ENCODE measurements at regions not wholly inside any gene's neighbourhood (a gene's known extent, or its start where the extent isn't known, plus 50 kb on each side); places are given as distances from the start of the nearest gene placed in this dataset.

GRCh38 chr15:96440978-96441377 lies 110.5 kb downstream of the NR2F2 start:
- no peak for DNase-seq (ENCODE audit: low read depth)
- TF ChIP-seq CTCF (conservative IDR thresholded peaks at IDR 0.05; ENCODE audit: low read depth, low read length) = no peak
- no peak overlapping the region for H3K4me3 ChIP-seq (ENCODE audit: low read depth, low read length)

- no peak for TF ChIP-seq CTCF (conservative IDR thresholded peaks at IDR 0.05; ENCODE audit: low read depth, low read length)
- no peak for DNase-seq (ENCODE audit: low read depth)
- no peak overlapping the region for H3K4me3 ChIP-seq (ENCODE audit: low read depth, low read length)
Measured at GRCh38 chr15:96442076-96442475, 111.6 kb downstream of the NR2F2 start.

- H3K4me3 ChIP-seq (ENCODE audit: low read depth, low read length) = no peak overlapping the region
- DNase-seq (ENCODE audit: low read depth) = no peak
- no peak for TF ChIP-seq CTCF (conservative IDR thresholded peaks at IDR 0.05; ENCODE audit: low read depth, low read length)
Measured at GRCh38 chr15:96444865-96445264, 114.4 kb downstream of the NR2F2 start.

DNA sequence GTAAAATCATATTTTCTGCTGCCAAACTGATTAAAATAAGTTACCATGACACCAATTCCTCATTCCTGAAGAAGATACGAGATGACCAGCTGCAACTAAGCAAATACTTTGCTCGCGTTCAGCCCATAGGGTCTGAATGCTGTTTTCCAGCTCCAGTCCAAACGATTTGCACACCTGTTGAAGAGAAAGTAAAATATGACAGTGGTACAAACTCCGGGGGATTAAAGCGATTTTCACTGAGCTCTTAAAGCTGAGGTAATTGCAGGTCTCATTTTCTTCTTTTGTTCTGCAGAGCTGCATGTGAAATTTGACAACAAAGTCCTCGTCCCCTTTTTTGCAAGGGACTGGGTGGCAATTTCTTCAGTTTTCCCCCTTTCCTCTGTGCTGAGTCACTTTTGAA lies 118.4 kb downstream of the NR2F2 start:
- no peak overlapping the region for H3K4me3 ChIP-seq (ENCODE audit: low read depth, low read length)
- DNase-seq (ENCODE audit: low read depth) = no peak
- TF ChIP-seq CTCF (conservative IDR thresholded peaks at IDR 0.05; ENCODE audit: low read depth, low read length) = no peak

DNA sequence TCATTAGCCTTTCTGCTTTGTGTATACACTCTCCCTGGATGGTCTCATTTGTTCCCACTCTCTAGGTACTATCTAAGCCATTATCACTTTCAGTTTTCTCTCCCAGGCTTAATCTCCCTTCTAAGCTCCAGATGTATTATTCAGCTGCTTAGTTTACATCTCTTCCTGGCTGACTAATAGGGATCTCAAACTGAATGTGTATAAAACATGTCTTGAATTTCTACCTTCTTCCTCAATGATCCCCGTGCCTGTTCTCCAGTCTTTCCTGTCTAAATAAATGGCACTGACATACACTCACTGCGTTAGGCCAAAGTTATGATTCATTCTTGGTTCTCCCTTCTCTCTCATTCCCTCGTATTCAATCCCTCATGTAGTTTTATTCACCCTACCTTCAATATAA lies 127.3 kb downstream of the NR2F2 start:
- no peak for TF ChIP-seq CTCF (conservative IDR thresholded peaks at IDR 0.05; ENCODE audit: low read depth, low read length)
- DNase-seq (ENCODE audit: low read depth) = peak; percentile 1
- no peak overlapping the region for H3K4me3 ChIP-seq (ENCODE audit: low read depth, low read length)

- TF ChIP-seq CTCF (conservative IDR thresholded peaks at IDR 0.05; ENCODE audit: low read depth, low read length) = no peak
- DNase-seq (ENCODE audit: low read depth) = no peak
- no peak overlapping the region for H3K4me3 ChIP-seq (ENCODE audit: low read depth, low read length)
Measured at GRCh38 chr15:96460106-96460505, 129.6 kb downstream of the NR2F2 start.

DNA sequence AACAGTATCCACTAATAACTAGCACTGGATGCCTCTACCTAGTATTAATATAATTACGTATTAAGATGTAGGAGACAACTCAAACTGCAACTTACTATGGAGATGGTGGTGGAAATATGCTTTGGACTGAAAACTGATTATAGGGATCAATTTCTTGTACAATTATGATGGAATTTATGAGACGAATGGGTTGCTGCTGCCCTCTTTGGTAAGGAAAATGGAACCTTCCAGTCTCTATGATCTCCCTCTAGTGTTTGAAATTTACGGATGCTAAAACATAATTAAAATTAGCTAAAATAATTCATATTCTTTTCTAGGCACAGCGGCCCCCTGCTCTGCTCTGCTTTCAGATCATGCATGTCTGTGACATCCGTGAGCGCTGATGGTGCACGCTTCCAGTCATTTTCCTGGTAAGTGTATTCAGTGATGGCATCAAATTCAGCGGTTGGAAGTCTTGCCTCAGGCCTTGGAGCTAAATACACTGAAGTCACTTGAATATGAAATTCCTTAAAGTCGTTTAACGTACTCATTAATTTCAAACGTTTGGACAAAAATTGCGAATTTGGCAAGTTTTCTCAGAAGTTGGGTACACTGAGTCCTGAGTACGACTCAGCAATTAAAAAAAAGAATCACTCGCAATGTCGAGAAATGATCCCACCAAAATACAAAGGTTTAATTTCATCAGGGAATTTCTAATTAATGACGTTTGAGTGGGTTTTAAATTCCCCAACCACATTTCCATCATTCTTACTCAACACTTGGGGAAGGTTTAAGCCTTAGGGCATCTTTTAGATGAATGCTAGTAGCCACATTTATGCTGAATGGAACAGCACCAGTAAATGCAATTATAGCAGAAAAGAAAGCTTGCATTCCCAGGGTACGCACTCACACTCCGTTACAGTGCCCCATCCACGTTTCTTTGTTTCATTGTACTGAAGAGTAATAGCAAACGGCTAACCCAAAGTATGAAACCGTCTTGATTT lies 132.6 kb downstream of the NR2F2 start:
- H3K4me3 ChIP-seq (ENCODE audit: low read depth, low read length) = no peak overlapping the region
- peak; percentile 46 for TF ChIP-seq CTCF (conservative IDR thresholded peaks at IDR 0.05; ENCODE audit: low read depth, low read length)
- peak; percentile 32 for DNase-seq (ENCODE audit: low read depth)
